Muscle layer of duodenum (tissue), 2 donors: ENCODE measurements at regions not wholly inside any gene's neighbourhood (a gene's known extent, or its start where the extent isn't known, plus 50 kb on each side); places are given as distances from the start of the nearest gene placed in this dataset.

Experiments
- H3K27ac ChIP-seq: one replicate; pipeline ENCODE4 v1.7.0; 2013; ENCODE audit warnings: mild to moderate bottlenecking, low read length
- H3K27me3 ChIP-seq: one replicate; pipeline ENCODE4 v1.7.0; 2013; ENCODE audit warnings: low read depth, mild to moderate bottlenecking, control low read depth, low read length
- H3K36me3 ChIP-seq, 2 donors: one replicate each; pipeline ENCODE4 v1.7.0; 2013; ENCODE audit warnings: low read length in 2 of 2, control low read depth in 1 of 2, mild to moderate bottlenecking in 1 of 2; ENCODE audit not compliant: insufficient read depth in 2 of 2, control insufficient read depth in 1 of 2
- H3K4me1 ChIP-seq, 2 donors: one replicate each; pipeline ENCODE4 v1.7.0; 2013; ENCODE audit warnings: low read length in 2 of 2, mild to moderate bottlenecking in 2 of 2, control low read depth in 1 of 2, moderate library complexity in 1 of 2; ENCODE audit not compliant: insufficient read depth in 2 of 2, control insufficient read depth in 1 of 2
- H3K4me3 ChIP-seq, 2 donors: one replicate each; pipeline ENCODE4 v1.7.0; 2013; ENCODE audit warnings: low read length in 2 of 2, low read depth in 1 of 2, mild to moderate bottlenecking in 1 of 2
- H3K9me3 ChIP-seq, 2 donors: one replicate each; pipeline ENCODE4 v1.7.0; 2013; ENCODE audit warnings: low read length in 2 of 2, control low read depth in 1 of 2, mild to moderate bottlenecking in 1 of 2; ENCODE audit not compliant: control insufficient read depth in 1 of 2
- donor health status: healthy.

DNA sequence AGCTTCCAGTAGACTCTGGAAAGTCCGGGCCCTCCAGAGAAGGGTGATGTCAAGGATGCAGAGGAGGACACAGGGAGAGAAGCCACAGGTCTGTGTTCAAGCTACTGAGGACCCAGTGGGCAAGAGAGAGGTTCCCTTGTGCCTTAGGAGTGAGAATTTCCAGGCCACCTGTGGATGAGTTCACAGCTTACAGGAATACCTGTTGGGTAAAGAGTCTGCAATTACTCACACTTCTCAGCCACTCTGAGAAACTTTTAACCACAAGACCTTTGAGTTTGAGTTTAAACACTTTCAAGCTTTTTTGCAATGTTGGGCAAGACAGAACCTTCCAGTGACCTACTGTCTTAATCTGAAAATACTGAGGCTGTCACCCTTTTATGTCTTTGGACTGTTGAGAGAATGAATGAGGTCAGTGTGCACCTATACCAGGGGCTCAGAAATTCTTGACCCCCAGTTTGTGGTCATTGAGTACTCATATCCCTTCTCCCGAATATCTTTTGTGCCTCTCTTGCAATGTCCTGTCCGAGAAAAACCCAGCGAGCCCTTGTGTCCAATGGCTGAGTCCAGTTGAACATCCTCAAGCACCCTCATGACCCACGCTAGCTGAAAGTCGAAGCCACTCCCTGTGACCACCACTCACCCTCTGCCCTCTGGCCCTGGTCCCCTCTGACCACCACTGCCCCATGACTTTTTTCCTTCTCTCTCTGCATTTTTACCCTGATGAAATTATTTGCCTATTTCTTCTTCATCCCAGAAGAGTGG lies 368.5 kb upstream of the ZNF507 start:
- no peak overlapping the region for H3K27ac ChIP-seq
- no peaks in the 10 kb centered on the region for H3K27me3 ChIP-seq
- no peak overlapping the region for H3K4me3 ChIP-seq
- no peaks in the 10 kb centered on the region for H3K4me1 ChIP-seq
- no peaks in the 10 kb centered on the region for H3K36me3 ChIP-seq
- H3K9me3 ChIP-seq, result no peaks in the 10 kb centered on the region

DNA sequence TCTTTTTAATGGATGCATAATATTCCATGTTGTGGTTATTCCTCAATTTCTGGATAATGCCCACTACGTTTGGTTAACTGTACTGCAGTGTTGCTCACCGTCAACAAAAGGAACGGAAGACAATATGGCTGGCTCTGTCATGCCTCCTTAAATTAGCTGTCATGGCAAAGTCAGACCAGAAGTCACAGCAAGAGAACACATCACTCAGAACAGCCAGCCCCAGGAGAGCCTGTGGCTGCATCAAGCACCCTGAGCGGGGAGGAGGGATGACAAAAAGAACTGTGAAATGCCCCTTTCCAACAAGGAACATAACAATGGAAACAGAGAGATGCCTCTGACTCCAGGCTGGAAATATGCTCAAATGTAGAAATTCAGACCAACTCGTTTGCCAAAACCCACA lies 366.0 kb upstream of the ZNF507 start:
- H3K27me3 ChIP-seq, result no peaks in the 10 kb centered on the region
- H3K4me3 ChIP-seq, result no peak overlapping the region
- H3K27ac ChIP-seq, result no peak overlapping the region
- no peaks in the 10 kb centered on the region for H3K36me3 ChIP-seq
- H3K9me3 ChIP-seq, result no peaks in the 10 kb centered on the region
- H3K4me1 ChIP-seq, result no peaks in the 10 kb centered on the region

DNA sequence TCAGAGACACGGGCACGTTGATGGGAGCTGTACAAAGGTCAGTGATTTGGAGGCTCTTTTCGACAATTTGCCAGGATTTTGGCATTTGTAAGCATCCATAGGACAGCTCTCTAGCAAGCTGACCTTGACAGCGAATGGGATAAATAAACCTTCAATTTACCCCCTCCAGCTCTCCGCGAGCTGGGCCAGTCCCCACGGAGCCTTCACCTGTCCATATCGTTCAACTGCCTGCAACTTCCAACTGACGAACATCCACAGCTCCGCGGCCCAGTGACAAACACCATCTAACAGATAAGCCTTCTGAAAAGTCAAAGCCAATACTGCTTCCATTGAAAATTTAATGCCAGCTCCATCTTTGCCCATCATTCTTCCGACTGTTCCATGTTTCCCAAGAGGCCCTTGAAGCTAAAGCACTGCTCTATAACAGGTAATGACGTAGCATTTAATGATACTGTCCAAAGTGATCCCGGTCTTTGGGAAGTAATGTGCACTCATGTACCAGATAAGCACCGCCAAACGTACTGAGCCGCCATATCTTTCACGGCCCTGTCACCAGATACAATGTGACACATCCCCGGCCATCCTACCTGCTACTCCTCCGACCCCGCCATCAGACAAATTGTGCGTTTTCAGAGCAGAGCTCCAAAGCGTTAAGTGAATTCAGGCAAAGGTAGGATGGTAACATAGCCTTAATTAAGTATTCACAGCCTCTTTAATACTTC lies 365.3 kb upstream of the ZNF507 start:
- Histone ChIP-seq H3K4me1 (no peaks in the 10 kb centered on the region), H3K4me3 (no peak overlapping the region), H3K36me3 (no peaks in the 10 kb centered on the region), H3K27me3 (no peaks in the 10 kb centered on the region), H3K9me3 (peaks cover 0 to 3% of the 10 kb centered on the region in 2 donors), H3K27ac (no peak overlapping the region)

DNA sequence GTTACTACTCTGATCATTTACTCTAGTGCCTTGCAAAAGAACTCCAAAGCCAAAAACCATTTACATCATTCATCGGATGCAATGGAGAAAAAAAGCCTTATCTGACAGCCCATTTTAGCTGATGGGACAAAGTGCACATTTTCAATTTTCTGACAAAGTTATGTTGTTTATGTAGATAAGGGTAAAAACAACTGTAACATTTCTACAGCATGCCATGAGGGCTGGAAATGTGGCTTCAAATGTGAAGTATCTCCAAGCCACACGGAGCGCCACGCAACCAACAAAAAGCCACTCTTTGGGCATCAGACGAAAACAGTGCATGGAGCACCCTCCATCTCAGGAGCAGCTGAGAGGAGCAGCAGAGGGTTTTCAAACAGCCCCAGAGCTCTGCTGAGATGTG lies 364.6 kb upstream of the ZNF507 start:
- H3K27ac ChIP-seq, result no peak overlapping the region
- H3K36me3 ChIP-seq, result no peaks in the 10 kb centered on the region
- no peak overlapping the region for H3K4me3 ChIP-seq
- no peaks in the 10 kb centered on the region for H3K4me1 ChIP-seq
- H3K9me3 ChIP-seq, result peaks cover 0 to 9% of the 10 kb centered on the region in 2 donors
- H3K27me3 ChIP-seq, result no peaks in the 10 kb centered on the region

DNA sequence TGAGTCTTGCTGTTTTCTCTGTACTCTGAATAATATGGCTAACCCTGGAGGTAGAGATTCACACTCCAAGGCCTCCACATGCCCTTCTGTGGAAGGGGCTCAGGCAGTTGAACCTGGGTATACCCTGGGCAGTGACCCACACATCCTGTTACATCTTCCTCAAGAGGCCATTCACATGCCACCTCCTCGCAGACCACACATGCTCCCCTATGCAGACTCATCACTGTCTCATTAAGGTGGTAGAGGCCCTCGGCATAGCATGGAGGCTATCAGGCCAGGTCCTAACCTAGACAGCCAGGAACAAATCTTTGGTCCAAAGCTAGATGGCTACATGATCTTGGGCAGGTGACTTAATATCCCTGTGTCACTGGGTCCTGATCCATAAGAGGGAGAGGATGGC lies 363.9 kb upstream of the ZNF507 start:
- Histone ChIP-seq H3K4me3 (no peak overlapping the region), H3K27me3 (no peaks in the 10 kb centered on the region), H3K9me3 (peaks cover 0 to 10% of the 10 kb centered on the region in 2 donors), H3K36me3 (no peaks in the 10 kb centered on the region), H3K4me1 (no peaks in the 10 kb centered on the region), H3K27ac (no peak overlapping the region)

DNA sequence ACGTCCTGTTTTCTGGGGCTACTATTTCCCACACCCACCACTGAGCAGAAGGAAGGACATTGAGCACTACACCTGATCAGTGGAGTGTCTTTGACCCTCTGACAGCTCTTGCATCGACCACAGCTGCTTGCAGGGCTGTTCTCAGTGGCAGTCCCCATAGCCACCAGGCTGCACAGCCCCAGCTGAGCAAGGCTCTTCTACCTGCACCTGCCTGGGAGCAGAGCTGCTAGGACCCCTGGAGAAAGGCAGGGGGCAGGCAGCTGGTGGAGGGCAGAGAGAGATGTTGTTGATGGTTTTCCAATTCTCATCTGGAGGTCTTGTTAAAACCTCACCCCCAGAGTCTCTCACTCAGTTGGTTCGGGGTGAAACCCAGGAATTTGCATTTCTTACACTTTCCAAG lies 361.8 kb upstream of the ZNF507 start:
- H3K36me3 ChIP-seq, result no peaks in the 10 kb centered on the region
- H3K27me3 ChIP-seq, result no peaks in the 10 kb centered on the region
- H3K9me3 ChIP-seq, result peaks cover 0 to 10% of the 10 kb centered on the region in 2 donors
- no peaks in the 10 kb centered on the region for H3K4me1 ChIP-seq
- H3K27ac ChIP-seq, result no peak overlapping the region
- no peak overlapping the region for H3K4me3 ChIP-seq

DNA sequence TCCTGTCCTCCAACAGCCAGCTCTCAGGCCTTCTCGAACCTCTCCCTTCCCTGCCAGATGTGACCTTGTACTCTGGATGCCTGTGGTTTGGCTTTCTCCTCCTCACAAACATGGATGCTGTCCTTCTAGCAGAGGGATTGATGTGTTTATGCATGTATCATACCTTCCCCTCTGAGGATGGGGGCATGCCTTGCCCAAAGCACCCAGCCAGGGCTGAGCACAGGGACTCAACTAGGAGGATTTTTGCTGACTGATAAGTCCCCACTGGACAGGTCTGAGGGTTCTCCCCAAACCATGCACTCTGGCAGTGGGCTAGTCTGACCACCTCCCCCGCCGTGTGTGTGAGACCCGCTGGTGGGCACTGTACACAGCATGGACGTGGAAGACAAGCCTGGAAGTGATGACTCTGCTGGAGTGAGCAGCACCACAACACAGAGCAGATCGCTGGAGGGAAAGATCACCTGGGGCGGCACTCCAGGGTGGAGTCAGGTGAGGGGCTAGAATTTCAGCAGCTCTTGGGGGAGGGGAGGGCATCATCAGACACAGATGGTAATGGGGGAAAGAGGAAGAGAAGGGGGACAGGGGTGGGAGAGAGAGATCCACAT lies 360.3 kb upstream of the ZNF507 start:
- H3K4me3 ChIP-seq, result no peak overlapping the region

DNA sequence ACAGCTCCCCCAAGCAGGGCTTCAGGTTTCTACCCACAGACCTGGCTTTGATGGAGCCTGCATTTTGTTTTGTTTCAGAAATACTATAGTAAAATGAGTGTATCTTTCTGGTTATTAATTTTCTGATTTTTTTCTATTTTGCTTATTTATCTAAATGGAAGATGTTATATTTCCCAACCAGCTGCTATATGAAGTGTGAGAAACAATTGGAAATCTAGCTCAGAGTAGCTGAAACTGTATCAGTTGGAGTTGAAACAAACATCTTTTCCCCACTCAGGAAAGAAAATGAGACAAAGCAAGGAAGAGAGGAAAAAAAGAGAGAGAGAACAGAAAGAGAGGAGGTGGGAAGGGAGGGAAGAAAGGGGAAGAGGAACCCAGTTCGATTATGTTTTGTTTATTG lies 358.5 kb upstream of the ZNF507 start:
- Histone ChIP-seq H3K4me1 (no peaks in the 10 kb centered on the region), H3K9me3 (peaks cover 0 to 10% of the 10 kb centered on the region in 2 donors), H3K27ac (no peak overlapping the region), H3K27me3 (no peaks in the 10 kb centered on the region), H3K36me3 (no peaks in the 10 kb centered on the region), H3K4me3 (no peak overlapping the region)

More for the DNA sequence above, 360.3 kb upstream of the ZNF507 start:
- Histone ChIP-seq H3K9me3 (peaks cover 0 to 10% of the 10 kb centered on the region in 2 donors), H3K27me3 (no peaks in the 10 kb centered on the region), H3K36me3 (no peaks in the 10 kb centered on the region), H3K4me1 (no peaks in the 10 kb centered on the region), H3K27ac (no peak overlapping the region)

DNA sequence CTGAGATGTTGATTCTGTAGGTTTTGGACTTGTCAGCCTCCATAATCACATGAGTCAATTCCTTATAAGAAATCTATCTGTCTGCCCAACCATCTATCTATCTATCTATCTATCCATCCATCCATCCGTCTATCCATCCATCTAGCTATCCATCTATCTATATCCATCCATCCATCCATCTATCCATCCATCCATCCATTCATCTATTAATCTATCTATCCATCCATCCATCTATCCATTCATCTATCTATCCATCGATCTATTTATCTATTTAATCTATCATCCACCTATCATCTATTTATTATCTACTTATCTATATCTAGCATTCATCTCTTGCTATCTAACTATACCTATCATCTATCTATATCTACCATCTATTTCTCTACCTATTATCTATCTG lies 357.2 kb upstream of the ZNF507 start:
- no peak overlapping the region for H3K27ac ChIP-seq
- no peak overlapping the region for H3K4me3 ChIP-seq
- no peaks in the 10 kb centered on the region for H3K27me3 ChIP-seq
- no peaks in the 10 kb centered on the region for H3K4me1 ChIP-seq
- no peaks in the 10 kb centered on the region for H3K36me3 ChIP-seq
- peaks cover 0 to 10% of the 10 kb centered on the region in 2 donors for H3K9me3 ChIP-seq

DNA sequence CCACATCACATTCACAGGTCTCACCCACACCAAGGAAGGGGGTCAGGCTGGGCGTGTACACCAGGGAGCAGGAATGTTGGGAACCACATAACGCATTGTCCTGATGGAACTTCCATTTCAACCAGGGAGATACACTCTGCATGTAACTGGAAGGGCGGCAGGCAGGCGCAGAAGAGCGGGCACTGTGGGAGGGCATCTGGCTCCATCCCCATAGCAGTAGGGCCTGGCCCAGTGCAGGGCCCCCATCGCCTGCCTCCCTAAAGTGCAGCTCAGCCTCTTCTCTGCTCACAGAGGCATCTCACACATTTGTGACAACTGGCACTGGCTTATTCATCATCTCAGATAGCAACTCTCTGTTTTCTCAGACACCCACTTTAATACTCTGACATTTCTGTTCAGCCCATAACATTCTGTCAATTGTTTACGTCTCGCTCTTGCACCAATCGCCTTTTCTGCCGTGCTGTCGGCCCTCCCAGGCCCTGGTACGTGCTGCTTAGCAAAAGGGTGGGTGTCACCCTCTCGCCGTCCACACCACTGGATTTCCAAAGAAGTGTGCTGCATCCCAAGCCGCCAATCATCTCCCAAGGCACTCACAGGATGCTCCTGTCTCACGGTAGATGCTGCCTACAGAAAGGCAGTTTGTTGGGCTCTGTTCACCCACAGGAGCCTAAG lies 353.3 kb upstream of the ZNF507 start:
- Histone ChIP-seq H3K36me3 (no peaks in the 10 kb centered on the region), H3K9me3 (no peaks in the 10 kb centered on the region), H3K4me3 (no peak overlapping the region), H3K27ac (no peak overlapping the region), H3K27me3 (no peaks in the 10 kb centered on the region), H3K4me1 (no peaks in the 10 kb centered on the region)

DNA sequence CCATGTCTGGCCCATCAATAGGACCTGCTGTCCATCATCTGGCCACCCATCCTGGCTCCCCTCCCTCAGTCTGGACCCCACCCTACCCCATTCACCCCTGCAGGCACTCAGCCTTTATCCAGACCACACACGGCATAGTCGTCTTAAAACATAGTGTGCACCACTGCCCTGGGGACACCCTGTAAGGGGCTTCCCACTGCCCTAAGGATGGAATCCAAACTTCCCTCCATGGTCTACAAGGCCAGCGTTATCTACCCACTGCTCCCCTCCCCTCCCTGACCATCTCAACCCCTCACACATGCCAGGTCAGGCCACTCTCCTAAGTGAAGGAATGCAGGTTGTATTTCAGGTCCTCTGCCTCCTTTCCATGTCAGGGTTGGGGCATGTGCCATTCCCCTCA lies 352.7 kb upstream of the ZNF507 start:
- Histone ChIP-seq H3K27ac (no peak overlapping the region), H3K4me3 (no peak overlapping the region), H3K27me3 (no peaks in the 10 kb centered on the region), H3K36me3 (no peaks in the 10 kb centered on the region), H3K9me3 (no peaks in the 10 kb centered on the region), H3K4me1 (no peaks in the 10 kb centered on the region)
